ENCODE measurements at regions not wholly inside any gene's neighbourhood (a gene's known extent, or its start where the extent isn't known, plus 50 kb on each side); places are given as distances from the start of the nearest gene placed in this dataset.
"Not testable (repeated sequence)": the region's sequence is repeated elsewhere in the genome, so short reads cannot be mapped to it uniquely, and the experiment has no call there.

GRCh38 chr6:170145272-170145592 is 145.6 kb downstream of the DLL1 start:
- TF ChIP-seq EP300 (IDR thresholded peaks at IDR 0.05): no peak
- no peak for TF ChIP-seq POLR2AphosphoS5 (IDR thresholded peaks at IDR 0.05)
- TF ChIP-seq POLR2A (IDR thresholded peaks at IDR 0.05): no peak
- TF ChIP-seq CTCF (IDR thresholded peaks at IDR 0.05): no peak
- Histone ChIP-seq H3K9me3 (peaks cover 0 to 11% (median 0%) of the 10 kb centered on the region in 3 donors), H3K4me3 (no peak overlapping the region), H3K36me3 (no peaks in the 10 kb centered on the region), H3K27ac (no peak overlapping the region), H3K4me1 (peaks cover 0 to 20% (median 0%) of the 10 kb centered on the region in 3 donors), H3K27me3 (no peaks in the 10 kb centered on the region)
- ATAC-seq: no peak
- 89 to 100% methylated on average over 1 to 3 of the region's 3 CpGs for WGBS, 2 donors (ENCODE audit: low coverage in 1 of 2)

- TF ChIP-seq POLR2AphosphoS5 (IDR thresholded peaks at IDR 0.05) (no peak), POLR2A (IDR thresholded peaks at IDR 0.05) (no peak), CTCF (IDR thresholded peaks at IDR 0.05) (no peak), EP300 (IDR thresholded peaks at IDR 0.05) (no peak)
- Histone ChIP-seq H3K4me1 (peaks cover 0 to 20% (median 0%) of the 10 kb centered on the region in 3 donors), H3K27ac (no peak overlapping the region), H3K36me3 (no peaks in the 10 kb centered on the region), H3K9me3 (peaks cover 0 to 11% (median 0%) of the 10 kb centered on the region in 3 donors), H3K27me3 (no peaks in the 10 kb centered on the region), H3K4me3 (no peak overlapping the region)
- 61 to 65% methylated on average over 3 to 4 of the region's 4 CpGs for WGBS, 2 donors (ENCODE audit: low coverage in 1 of 2)
- no peak for ATAC-seq
Observed at GRCh38 chr6:170144571-170145271, 146.2 kb downstream of the DLL1 start.

DNA sequence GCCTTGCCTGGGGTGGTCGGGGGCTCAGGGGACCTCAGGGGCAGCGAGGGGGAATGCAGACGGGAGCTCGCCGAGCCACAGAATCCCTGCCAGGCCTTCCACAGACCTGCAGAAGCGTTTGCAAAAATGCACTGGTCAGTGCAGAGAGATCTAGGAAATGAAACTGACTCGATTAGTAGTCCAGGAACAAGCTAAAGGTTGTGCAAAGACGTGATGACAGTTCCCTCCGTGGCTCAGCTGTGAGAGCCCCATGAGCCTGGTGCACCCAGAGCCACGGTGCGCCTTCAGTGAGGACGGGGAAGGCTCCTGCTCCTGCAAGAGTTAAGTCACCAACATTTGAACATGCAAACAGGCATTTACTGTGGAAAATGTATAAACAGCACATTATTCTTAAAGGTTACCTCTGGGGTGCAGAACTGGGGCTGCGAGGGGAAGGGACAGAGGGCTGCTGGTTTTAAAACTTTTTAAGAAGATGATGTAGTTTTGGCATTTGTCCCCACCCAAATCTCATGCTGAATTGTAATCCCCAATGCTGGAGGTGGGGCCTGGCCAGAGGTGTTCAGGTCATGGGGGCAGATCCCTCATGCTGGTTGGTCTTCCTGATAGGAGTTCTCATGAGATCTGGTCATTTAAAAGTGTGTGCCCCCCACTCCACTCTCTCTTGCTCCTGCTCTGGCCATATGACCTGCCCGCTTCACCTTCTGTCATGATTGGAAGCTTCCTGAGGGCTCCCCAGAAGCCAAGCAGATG is 147.3 kb downstream of the DLL1 start:
- H3K27ac ChIP-seq: no peak overlapping the region
- WGBS, 2 donors (ENCODE audit: low coverage in 1 of 2): 49 to 58% methylated on average over 7 to 12 of the region's 14 CpGs
- no peak for ATAC-seq
- H3K27me3 ChIP-seq: no peaks in the 10 kb centered on the region
- H3K4me3 ChIP-seq: no peak overlapping the region
- H3K36me3 ChIP-seq: no peaks in the 10 kb centered on the region
- peaks cover 0 to 11% (median 0%) of the 10 kb centered on the region in 3 donors for H3K9me3 ChIP-seq
- H3K4me1 ChIP-seq: peaks cover 0 to 20% (median 0%) of the 10 kb centered on the region in 3 donors
- TF ChIP-seq POLR2A (IDR thresholded peaks at IDR 0.05) (no peak), POLR2AphosphoS5 (IDR thresholded peaks at IDR 0.05) (no peak), CTCF (IDR thresholded peaks at IDR 0.05) (no peak), EP300 (IDR thresholded peaks at IDR 0.05) (no peak)

GRCh38 chr6:170142559-170142958 is 148.3 kb downstream of the DLL1 start:
- 93% methylated on average over 6 of the region's 7 CpGs; no CpG with 5 or more reads in 1 of the 2 donors for WGBS, 2 donors (ENCODE audit: low coverage in 1 of 2)
- Histone ChIP-seq H3K4me3 (no peak overlapping the region), H3K9me3 (peaks cover 0 to 11% (median 0%) of the 10 kb centered on the region in 3 donors), H3K27me3 (no peaks in the 10 kb centered on the region), H3K36me3 (no peaks in the 10 kb centered on the region), H3K27ac (no peak overlapping the region), H3K4me1 (peaks cover 0 to 18% (median 0%) of the 10 kb centered on the region in 3 donors)
- TF ChIP-seq POLR2A (IDR thresholded peaks at IDR 0.05): no peak
- TF ChIP-seq CTCF (IDR thresholded peaks at IDR 0.05): no peak
- no peak for TF ChIP-seq POLR2AphosphoS5 (IDR thresholded peaks at IDR 0.05)
- TF ChIP-seq EP300 (IDR thresholded peaks at IDR 0.05): no peak
- no peak for ATAC-seq

DNA sequence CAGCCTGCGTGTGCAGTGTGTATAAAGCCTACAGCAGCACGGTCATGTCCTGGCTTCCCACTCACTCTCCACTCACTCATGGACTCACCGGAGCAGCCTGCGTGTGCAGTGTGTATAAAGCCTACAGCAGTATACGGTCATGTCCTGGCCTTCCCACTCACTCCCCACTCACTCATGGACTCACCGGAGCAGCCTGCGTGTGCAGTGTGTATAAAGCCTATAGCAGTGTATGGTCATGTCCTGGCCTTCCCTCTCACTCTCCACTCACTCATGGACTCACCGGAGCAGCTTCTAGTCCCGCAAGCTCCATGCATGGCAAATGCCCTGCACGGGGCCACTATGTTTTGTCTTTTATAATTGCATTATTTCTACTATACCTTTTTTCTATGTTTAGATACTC is 149.8 kb downstream of the DLL1 start:
- WGBS, 2 donors (ENCODE audit: low coverage in 1 of 2): 74 to 85% methylated on average over 6 to 10 of the region's 10 CpGs
- H3K27me3 ChIP-seq, ATAC-seq, H3K27ac ChIP-seq, H3K36me3 ChIP-seq, H3K4me1 ChIP-seq, H3K4me3 ChIP-seq: not testable (repeated sequence)
- peaks cover 0 to 11% (median 0%) of the 10 kb centered on the region in 3 donors for H3K9me3 ChIP-seq

All from gastroesophageal sphincter (tissue), 4 donors.